ENCODE measurements at regions not wholly inside any gene's neighbourhood (a gene's known extent, or its start where the extent isn't known, plus 50 kb on each side); places are given as distances from the start of the nearest gene placed in this dataset.

DNA sequence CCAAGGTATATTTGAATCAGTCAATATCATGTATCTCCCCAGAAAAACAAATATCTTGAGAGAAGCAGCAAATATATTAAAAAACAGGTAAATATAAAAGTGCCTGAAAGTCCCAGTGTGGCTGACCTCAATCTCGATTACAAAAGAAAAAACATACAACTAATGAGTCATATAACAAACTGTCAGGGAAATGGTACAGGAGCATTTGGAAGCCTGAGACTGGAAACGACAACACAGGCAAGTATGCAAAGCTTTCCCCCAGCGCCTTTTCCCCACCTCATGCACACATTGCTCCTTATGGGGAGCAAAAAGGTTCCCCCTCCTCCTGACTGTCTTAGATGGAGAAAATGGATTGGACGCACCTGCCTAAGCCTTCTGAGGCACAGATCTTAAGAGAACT is 230.7 kb downstream of the TMX3 start:
- H3K9me3 ChIP-seq (ENCODE audit: control insufficient read depth, insufficient read depth, low read length): no peaks in the 10 kb centered on the region
- H3K4me3 ChIP-seq (ENCODE audit: low read depth, low read length): no peak overlapping the region
- H3K36me3 ChIP-seq (ENCODE audit: control insufficient read depth, insufficient read depth, low read length): no peaks in the 10 kb centered on the region
- H3K9ac ChIP-seq (ENCODE audit: low read depth, low read length): no peak overlapping the region
- no peaks in the 10 kb centered on the region for H3K27me3 ChIP-seq (ENCODE audit: control insufficient read depth, insufficient read depth, low read length)
- peaks cover 9% of the 10 kb centered on the region for H3K4me1 ChIP-seq (ENCODE audit: control insufficient read depth, insufficient read depth, low read length)

DNA sequence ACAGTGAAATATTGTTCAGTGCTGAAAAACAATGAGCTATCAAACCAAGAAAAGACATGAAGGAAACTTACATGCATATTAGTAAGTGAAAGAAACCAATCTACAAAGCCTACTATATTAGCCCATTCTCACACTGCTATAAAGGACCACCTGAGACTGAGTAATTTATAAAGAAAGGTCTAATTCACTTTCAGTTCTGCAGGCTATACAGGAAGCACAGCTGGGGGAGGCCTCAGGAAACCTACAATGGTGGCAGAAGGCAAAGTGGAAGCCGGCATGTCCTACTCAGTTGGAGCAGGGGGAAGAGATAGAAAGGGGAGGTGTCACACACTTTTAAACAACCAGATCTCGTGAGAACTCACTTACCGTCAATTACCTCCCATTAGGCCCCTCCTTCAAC is 232.1 kb downstream of the TMX3 start:
- peaks cover 3% of the 10 kb centered on the region for H3K4me1 ChIP-seq (ENCODE audit: control insufficient read depth, insufficient read depth, low read length)
- H3K36me3 ChIP-seq (ENCODE audit: control insufficient read depth, insufficient read depth, low read length): no peaks in the 10 kb centered on the region
- no peaks in the 10 kb centered on the region for H3K27me3 ChIP-seq (ENCODE audit: control insufficient read depth, insufficient read depth, low read length)
- H3K9me3 ChIP-seq (ENCODE audit: control insufficient read depth, insufficient read depth, low read length): no peaks in the 10 kb centered on the region
- no peak overlapping the region for H3K9ac ChIP-seq (ENCODE audit: low read depth, low read length)
- H3K4me3 ChIP-seq (ENCODE audit: low read depth, low read length): no peak overlapping the region

DNA sequence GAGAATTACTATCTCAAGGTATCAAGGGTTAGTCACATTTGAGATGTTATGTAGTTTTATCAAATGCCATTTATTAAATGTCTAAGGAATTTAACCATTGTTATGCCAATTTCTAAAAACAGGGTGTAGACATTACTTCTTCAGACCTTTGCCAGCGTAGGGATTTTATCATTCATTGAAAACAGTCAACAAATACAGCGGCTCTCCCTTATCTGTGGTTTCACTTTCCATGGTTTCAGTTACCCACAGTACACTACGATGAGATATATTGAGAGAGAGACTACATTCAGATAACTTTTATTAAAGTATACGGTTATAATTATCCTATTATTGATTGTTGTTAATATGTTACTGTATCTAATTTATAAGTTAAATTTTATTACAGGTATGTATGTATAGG is 234.7 kb downstream of the TMX3 start:
- H3K9ac ChIP-seq (ENCODE audit: low read depth, low read length): no peak overlapping the region
- H3K9me3 ChIP-seq (ENCODE audit: control insufficient read depth, insufficient read depth, low read length): no peaks in the 10 kb centered on the region
- H3K4me1 ChIP-seq (ENCODE audit: control insufficient read depth, insufficient read depth, low read length): no peaks in the 10 kb centered on the region
- no peaks in the 10 kb centered on the region for H3K36me3 ChIP-seq (ENCODE audit: control insufficient read depth, insufficient read depth, low read length)
- H3K27me3 ChIP-seq (ENCODE audit: control insufficient read depth, insufficient read depth, low read length): no peaks in the 10 kb centered on the region
- no peak overlapping the region for H3K4me3 ChIP-seq (ENCODE audit: low read depth, low read length)

DNA sequence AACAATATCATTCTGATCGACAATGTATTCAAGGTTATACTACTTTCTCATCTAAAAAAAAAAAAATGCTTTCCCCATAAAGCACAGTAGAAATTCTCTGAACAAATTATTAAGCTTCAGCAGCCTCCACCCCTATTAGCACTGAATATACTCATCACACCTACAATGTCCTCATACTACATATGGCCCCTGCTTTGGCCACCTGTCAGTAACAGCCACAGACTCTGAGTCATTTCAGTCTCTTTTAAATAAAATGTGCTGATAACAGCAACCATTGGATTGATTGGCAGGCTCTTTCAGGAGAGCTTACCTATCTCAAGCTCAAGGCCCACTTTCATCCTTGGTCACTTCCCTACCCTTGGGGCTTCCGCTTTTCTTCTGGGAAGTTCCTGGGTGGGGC is 236.7 kb downstream of the TMX3 start:
- Histone ChIP-seq H3K27me3 (ENCODE audit: control insufficient read depth, insufficient read depth, low read length) (no peaks in the 10 kb centered on the region), H3K4me3 (ENCODE audit: low read depth, low read length) (no peak overlapping the region), H3K9me3 (ENCODE audit: control insufficient read depth, insufficient read depth, low read length) (no peaks in the 10 kb centered on the region), H3K4me1 (ENCODE audit: control insufficient read depth, insufficient read depth, low read length) (no peaks in the 10 kb centered on the region), H3K9ac (ENCODE audit: low read depth, low read length) (no peak overlapping the region), H3K36me3 (ENCODE audit: control insufficient read depth, insufficient read depth, low read length) (no peaks in the 10 kb centered on the region)

DNA sequence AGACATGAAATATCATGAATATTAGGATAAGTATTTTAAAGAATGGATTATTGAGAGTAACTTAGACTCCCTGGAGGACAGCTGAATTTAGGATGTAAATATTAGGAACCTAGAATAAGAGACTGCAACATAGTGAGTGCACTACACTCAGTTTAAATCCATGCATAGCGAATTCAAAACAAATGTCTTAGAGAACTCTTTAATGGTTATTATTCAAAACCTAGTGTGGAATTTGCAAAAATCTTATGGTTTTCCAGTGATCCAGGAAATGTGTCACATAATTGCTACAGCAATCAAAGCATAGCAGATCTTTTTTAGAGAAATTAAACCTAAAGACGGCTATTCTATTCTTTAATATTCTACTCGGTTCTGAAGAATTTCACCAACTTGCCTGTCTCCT is 239.0 kb downstream of the TMX3 start:
- H3K27me3 ChIP-seq (ENCODE audit: control insufficient read depth, insufficient read depth, low read length): no peaks in the 10 kb centered on the region
- no peaks in the 10 kb centered on the region for H3K9me3 ChIP-seq (ENCODE audit: control insufficient read depth, insufficient read depth, low read length)
- H3K36me3 ChIP-seq (ENCODE audit: control insufficient read depth, insufficient read depth, low read length): no peaks in the 10 kb centered on the region
- H3K4me1 ChIP-seq (ENCODE audit: control insufficient read depth, insufficient read depth, low read length): no peaks in the 10 kb centered on the region
- no peak overlapping the region for H3K9ac ChIP-seq (ENCODE audit: low read depth, low read length)
- no peak overlapping the region for H3K4me3 ChIP-seq (ENCODE audit: low read depth, low read length)

DNA sequence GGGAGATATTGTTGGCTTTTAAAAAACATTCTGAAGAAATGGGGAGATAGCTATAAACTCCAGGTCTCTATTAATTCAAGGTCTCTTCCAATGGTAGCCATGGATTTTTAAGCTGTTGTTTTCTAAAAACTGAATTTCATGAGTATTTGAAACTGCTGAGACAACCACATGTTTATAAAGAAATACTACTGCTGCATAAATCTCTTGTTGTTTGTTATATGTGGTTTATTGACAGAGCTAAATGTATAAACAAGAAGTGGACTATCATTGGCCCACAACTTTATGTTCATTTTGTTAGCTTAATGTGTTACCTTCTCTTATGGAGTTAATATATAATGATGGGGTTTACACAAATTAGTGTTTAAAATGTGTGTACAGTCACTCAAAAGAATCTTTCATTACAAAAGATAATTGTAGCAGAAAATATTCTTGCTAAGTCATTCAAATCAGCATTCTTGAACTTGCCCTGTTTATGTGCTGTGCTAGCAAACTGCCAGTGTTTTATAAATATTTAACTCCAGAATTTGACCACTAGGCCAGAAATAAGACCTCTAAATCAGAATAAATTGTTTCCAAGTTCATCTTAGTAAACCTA is 242.1 kb downstream of the TMX3 start:
- H3K4me1 ChIP-seq (ENCODE audit: control insufficient read depth, insufficient read depth, low read length): no peaks in the 10 kb centered on the region
- no peaks in the 10 kb centered on the region for H3K36me3 ChIP-seq (ENCODE audit: control insufficient read depth, insufficient read depth, low read length)
- H3K27me3 ChIP-seq (ENCODE audit: control insufficient read depth, insufficient read depth, low read length): no peaks in the 10 kb centered on the region
- no peak overlapping the region for H3K9ac ChIP-seq (ENCODE audit: low read depth, low read length)
- H3K4me3 ChIP-seq (ENCODE audit: low read depth, low read length): no peak overlapping the region
- H3K9me3 ChIP-seq (ENCODE audit: control insufficient read depth, insufficient read depth, low read length): no peaks in the 10 kb centered on the region

DNA sequence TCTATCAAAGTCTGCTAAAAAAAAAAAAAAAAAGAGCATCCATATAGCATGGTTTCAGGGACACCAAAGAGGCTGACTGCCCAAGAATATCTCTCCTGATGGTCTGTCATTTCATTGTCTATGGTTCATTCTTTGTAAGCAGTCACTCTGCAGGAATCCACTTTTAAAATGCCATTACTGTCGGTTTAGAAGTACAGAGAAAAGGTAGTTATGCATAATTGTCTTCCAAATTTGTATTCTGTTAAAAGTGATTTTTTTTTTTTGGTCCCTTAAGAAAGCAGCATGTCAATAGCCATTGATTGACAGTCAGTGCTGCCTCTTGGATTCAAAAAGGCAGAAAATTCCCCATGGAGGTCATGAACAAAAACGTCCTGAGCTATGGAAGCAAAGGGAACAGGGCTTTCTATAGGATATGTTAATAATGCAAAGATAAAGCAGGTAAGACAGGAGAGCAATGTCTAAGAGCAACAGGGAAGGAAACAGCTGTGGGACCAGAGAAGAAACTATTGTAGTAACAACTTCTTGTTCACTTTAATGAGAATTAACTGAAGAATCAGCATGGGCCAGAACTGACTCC is 245.8 kb downstream of the TMX3 start:
- no peak overlapping the region for H3K9ac ChIP-seq (ENCODE audit: low read depth, low read length)
- H3K27me3 ChIP-seq (ENCODE audit: control insufficient read depth, insufficient read depth, low read length): no peaks in the 10 kb centered on the region
- no peaks in the 10 kb centered on the region for H3K36me3 ChIP-seq (ENCODE audit: control insufficient read depth, insufficient read depth, low read length)
- H3K9me3 ChIP-seq (ENCODE audit: control insufficient read depth, insufficient read depth, low read length): no peaks in the 10 kb centered on the region
- no peaks in the 10 kb centered on the region for H3K4me1 ChIP-seq (ENCODE audit: control insufficient read depth, insufficient read depth, low read length)
- H3K4me3 ChIP-seq (ENCODE audit: low read depth, low read length): no peak overlapping the region

DNA sequence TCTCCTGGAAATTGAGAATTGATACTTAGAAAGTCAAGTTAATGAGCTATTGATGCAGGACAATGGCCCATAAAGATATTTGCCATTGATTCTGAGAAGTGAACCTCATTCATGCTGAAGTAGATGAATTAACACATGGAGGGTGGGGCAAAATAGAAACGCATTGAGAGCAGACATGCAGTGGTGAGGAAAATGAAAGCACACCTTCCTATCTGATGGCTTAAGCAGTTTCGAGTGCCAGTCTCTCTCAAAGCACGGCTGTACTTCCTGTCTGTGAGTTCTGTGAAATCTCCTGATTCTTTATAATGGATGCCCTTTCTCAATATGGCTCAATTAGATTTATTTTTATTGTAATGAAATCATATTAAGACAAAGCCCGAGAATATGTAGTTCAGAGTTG is 247.0 kb downstream of the TMX3 start:
- no peaks in the 10 kb centered on the region for H3K27me3 ChIP-seq (ENCODE audit: control insufficient read depth, insufficient read depth, low read length)
- H3K36me3 ChIP-seq (ENCODE audit: control insufficient read depth, insufficient read depth, low read length): no peaks in the 10 kb centered on the region
- no peak overlapping the region for H3K4me3 ChIP-seq (ENCODE audit: low read depth, low read length)
- no peak overlapping the region for H3K9ac ChIP-seq (ENCODE audit: low read depth, low read length)
- H3K4me1 ChIP-seq (ENCODE audit: control insufficient read depth, insufficient read depth, low read length): no peaks in the 10 kb centered on the region
- no peaks in the 10 kb centered on the region for H3K9me3 ChIP-seq (ENCODE audit: control insufficient read depth, insufficient read depth, low read length)

DNA sequence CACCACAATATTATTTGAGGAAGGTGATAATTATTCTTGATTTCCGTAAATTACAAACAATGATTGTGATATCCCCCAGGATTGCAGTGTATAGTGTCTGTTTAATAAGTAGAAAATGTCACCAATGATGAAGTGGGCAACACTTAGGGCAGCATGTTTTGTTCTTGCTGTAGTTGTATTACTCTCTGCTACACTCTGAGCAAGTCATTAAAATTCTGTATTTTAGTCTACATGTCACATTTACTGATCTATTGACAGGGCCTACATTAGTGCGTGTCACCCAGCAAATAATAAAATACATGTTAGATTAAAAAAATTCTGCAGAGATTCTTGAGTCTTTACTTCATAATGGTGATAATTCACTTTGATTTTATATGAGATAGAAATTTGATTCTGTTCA is 247.6 kb downstream of the TMX3 start:
- H3K4me3 ChIP-seq (ENCODE audit: low read depth, low read length): no peak overlapping the region
- H3K9me3 ChIP-seq (ENCODE audit: control insufficient read depth, insufficient read depth, low read length): no peaks in the 10 kb centered on the region
- H3K9ac ChIP-seq (ENCODE audit: low read depth, low read length): no peak overlapping the region
- H3K36me3 ChIP-seq (ENCODE audit: control insufficient read depth, insufficient read depth, low read length): no peaks in the 10 kb centered on the region
- H3K4me1 ChIP-seq (ENCODE audit: control insufficient read depth, insufficient read depth, low read length): no peaks in the 10 kb centered on the region
- H3K27me3 ChIP-seq (ENCODE audit: control insufficient read depth, insufficient read depth, low read length): no peaks in the 10 kb centered on the region

DNA sequence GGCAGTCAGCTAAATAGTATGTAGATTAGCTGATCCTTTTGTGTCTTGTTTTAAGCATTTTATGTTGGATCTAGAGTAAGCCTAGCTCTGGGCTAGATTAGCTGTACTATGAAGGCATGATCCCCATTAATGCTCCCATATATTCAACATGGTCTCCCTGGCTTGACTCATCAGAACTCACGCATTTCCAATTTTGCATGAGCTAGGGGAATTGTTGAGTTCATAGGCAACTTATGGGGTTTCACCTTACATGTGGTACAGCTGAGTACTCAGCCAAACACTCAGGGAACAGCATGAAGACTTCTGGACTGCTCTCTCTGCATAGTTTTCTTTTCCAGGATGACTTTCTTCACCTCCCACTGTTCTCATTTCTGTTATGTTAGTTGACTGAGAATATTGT is 248.2 kb downstream of the TMX3 start:
- Histone ChIP-seq H3K4me3 (ENCODE audit: low read depth, low read length) (no peak overlapping the region), H3K4me1 (ENCODE audit: control insufficient read depth, insufficient read depth, low read length) (peaks cover under 1% of the 10 kb centered on the region), H3K36me3 (ENCODE audit: control insufficient read depth, insufficient read depth, low read length) (no peaks in the 10 kb centered on the region), H3K27me3 (ENCODE audit: control insufficient read depth, insufficient read depth, low read length) (no peaks in the 10 kb centered on the region), H3K9me3 (ENCODE audit: control insufficient read depth, insufficient read depth, low read length) (no peaks in the 10 kb centered on the region), H3K9ac (ENCODE audit: low read depth, low read length) (no peak overlapping the region)

DNA sequence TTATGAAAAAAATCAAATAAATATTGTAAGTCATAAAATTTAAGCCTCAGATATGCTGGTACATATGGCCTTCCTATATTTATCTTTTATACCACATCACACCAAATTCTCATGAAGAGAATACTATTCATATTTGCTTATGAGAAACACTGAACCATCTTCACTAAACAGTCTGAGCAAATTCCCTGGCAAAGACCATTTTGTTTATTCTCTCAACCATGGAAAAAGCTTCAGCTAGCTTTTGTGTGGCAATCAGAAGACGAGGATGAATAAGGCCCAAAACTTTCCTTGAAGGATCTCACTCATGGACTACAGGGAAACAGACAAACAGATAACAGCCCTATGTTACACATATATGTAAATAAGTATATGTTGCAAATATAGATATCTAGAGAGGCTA is 252.1 kb downstream of the TMX3 start:
- no peak overlapping the region for H3K9ac ChIP-seq (ENCODE audit: low read depth, low read length)
- H3K4me1 ChIP-seq (ENCODE audit: control insufficient read depth, insufficient read depth, low read length): peaks cover 3% of the 10 kb centered on the region
- no peaks in the 10 kb centered on the region for H3K27me3 ChIP-seq (ENCODE audit: control insufficient read depth, insufficient read depth, low read length)

DNA sequence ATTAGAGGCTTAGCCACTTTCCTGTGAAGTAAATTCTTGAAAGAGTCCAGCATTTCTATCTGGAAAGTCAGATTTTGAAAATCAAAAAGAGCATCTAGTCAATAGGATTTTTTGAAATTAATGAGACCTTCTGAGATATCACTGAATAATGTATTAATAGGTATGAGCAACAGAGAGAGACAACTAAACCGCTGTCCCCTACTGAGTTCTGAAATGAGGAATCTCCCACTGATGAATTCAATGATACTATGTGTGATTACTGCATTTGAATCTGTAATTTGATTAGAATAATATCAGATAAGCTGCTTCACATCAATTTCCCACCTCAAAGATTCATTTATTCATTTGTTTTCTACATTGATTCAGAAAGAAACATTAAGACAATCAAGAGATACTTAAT is 252.8 kb downstream of the TMX3 start:
- H3K27me3 ChIP-seq (ENCODE audit: control insufficient read depth, insufficient read depth, low read length): no peaks in the 10 kb centered on the region
- peaks cover 3% of the 10 kb centered on the region for H3K4me1 ChIP-seq (ENCODE audit: control insufficient read depth, insufficient read depth, low read length)
- no peaks in the 10 kb centered on the region for H3K36me3 ChIP-seq (ENCODE audit: control insufficient read depth, insufficient read depth, low read length)
- H3K4me3 ChIP-seq (ENCODE audit: low read depth, low read length): no peak overlapping the region
- H3K9ac ChIP-seq (ENCODE audit: low read depth, low read length): no peak overlapping the region
- H3K9me3 ChIP-seq (ENCODE audit: control insufficient read depth, insufficient read depth, low read length): no peaks in the 10 kb centered on the region

More for the DNA sequence above, 252.1 kb downstream of the TMX3 start:
- Histone ChIP-seq H3K9me3 (ENCODE audit: control insufficient read depth, insufficient read depth, low read length) (no peaks in the 10 kb centered on the region), H3K36me3 (ENCODE audit: control insufficient read depth, insufficient read depth, low read length) (no peaks in the 10 kb centered on the region), H3K4me3 (ENCODE audit: low read depth, low read length) (no peak overlapping the region)
